ENCODE measurements at regions not wholly inside any gene's neighbourhood (a gene's known extent, or its start where the extent isn't known, plus 50 kb on each side); places are given as distances from the start of the nearest gene placed in this dataset.

GRCh38 chr14:46573498-46573897 lies 78.1 kb downstream of the RPL10L start:
- TF ChIP-seq, protein P1, sequence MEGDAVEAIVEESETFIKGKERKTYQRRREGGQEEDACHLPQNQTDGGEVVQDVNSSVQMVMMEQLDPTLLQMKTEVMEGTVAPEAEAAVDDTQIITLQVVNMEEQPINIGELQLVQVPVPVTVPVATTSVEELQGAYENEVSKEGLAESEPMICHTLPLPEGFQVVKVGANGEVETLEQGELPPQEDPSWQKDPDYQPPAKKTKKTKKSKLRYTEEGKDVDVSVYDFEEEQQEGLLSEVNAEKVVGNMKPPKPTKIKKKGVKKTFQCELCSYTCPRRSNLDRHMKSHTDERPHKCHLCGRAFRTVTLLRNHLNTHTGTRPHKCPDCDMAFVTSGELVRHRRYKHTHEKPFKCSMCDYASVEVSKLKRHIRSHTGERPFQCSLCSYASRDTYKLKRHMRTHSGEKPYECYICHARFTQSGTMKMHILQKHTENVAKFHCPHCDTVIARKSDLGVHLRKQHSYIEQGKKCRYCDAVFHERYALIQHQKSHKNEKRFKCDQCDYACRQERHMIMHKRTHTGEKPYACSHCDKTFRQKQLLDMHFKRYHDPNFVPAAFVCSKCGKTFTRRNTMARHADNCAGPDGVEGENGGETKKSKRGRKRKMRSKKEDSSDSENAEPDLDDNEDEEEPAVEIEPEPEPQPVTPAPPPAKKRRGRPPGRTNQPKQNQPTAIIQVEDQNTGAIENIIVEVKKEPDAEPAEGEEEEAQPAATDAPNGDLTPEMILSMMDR (IDR thresholded peaks at IDR 0.05), result no peak
- no peak for TF ChIP-seq POLR2AphosphoS5 (IDR thresholded peaks at IDR 0.05)
- no peak for TF ChIP-seq POLR2A (IDR thresholded peaks at IDR 0.05)
